GM12878 (cell line): ENCODE measurements at regions not wholly inside any gene's neighbourhood (a gene's known extent, or its start where the extent isn't known, plus 50 kb on each side); places are given as distances from the start of the nearest gene placed in this dataset.

Experiments
- ATAC-seq: fragments of 200-7000 bp; cut with Tn5 transposase; 3 replicates; pipeline ENCODE4 v1.9.1; 2020; ENCODE audit warnings: mild to moderate bottlenecking, moderate library complexity
- BruUV-seq: library from RNA; stranded (reverse); fragments of 400-500 nt; replicated peaks from 2 replicates; lab custom pipeline; 2021; lab: Mats Ljungman, UMichigan
- CTCF ChIA-PET: fragments of 300-600 bp; sonication (Branson Sonifier 250); formaldehyde crosslinking; extraction: SDS; loops from one replicate; lab custom pipeline; 2021; ENCODE audit warnings: inconsistent platforms; lab: Yijun Ruan, JAX
- POLR2A ChIA-PET: fragments of 350-600 bp; formaldehyde crosslinking; extraction: SDS; loops from one replicate; lab custom pipeline; 2021; ENCODE audit warnings: inconsistent platforms; lab: Charles Lee
- RAD21 ChIA-PET: fragments of 300-600 bp; sonication (Branson Sonifier 250); formaldehyde crosslinking; loops from one replicate; lab custom pipeline; 2023; ENCODE audit warnings: antibody characterized with exemption; ENCODE audit not compliant: unreplicated experiment; lab: Charles Lee
- SMC1A ChIA-PET: fragments of 300-600 bp; sonication (Branson Sonifier 250); formaldehyde crosslinking; loops from one replicate; lab custom pipeline; 2023; ENCODE audit not compliant: unreplicated experiment, uncharacterized antibody; lab: Charles Lee
- DNase-seq: peaks from one replicate; pipeline ENCODE4 v3.0.0-alpha.2; 2011; ENCODE audit warnings: low read depth, low spot score
- FAIRE-seq: peaks from 3 replicates; lab custom pipeline; 2011; peaks lifted over from hg19 to GRCh38; lab: Jason Lieb, UNC
- H2AFZ ChIP-seq: 2 replicates; pipeline ENCODE4 v1.6.0; 2011; ENCODE audit warnings: low read depth, low read length, control low read depth; ENCODE audit not compliant: control insufficient read depth
- H3K27ac ChIP-seq: 2 replicates; pipeline ENCODE4 v1.5.1; 2011; ENCODE audit warnings: control low read depth; ENCODE audit not compliant: control insufficient read depth, insufficient read depth
- H3K27me3 ChIP-seq, 2 experiments: replicated peaks in 1 of 2; 2 replicates each; pipeline versions ENCODE4 v1.6.0 to v1.6.1; 2011; ENCODE audit warnings: low read length in 1 of 2; ENCODE audit not compliant: control insufficient read depth in 2 of 2, insufficient read depth in 2 of 2
- H3K36me3 ChIP-seq, 2 experiments: 2 replicates each; pipeline ENCODE4 v1.5.1; 2011; ENCODE audit warnings: low read length in 1 of 2; ENCODE audit not compliant: control insufficient read depth in 2 of 2, insufficient read depth in 2 of 2
- H3K4me1 ChIP-seq: 2 replicates; pipeline ENCODE4 v1.6.1; 2011; ENCODE audit warnings: mild to moderate bottlenecking, low read length, moderate library complexity, mixed read lengths; ENCODE audit not compliant: control insufficient read depth, insufficient read depth
- H3K4me2 ChIP-seq: 2 replicates; pipeline ENCODE4 v1.6.0; 2011; ENCODE audit warnings: control low read depth; ENCODE audit not compliant: control insufficient read depth, insufficient read depth
- H3K4me3 ChIP-seq: fragments of 200-600 bp; sonication (generic); 2 replicates; pipeline ENCODE4 v1.5.1; 2016
- H3K79me2 ChIP-seq: 2 replicates; pipeline ENCODE4 v1.6.0; 2011; ENCODE audit warnings: low read length; ENCODE audit not compliant: control insufficient read depth, insufficient read depth
- H3K9ac ChIP-seq: 2 replicates; pipeline ENCODE4 v1.8.0; 2011; ENCODE audit warnings: low read length, control low read depth, mixed read lengths; ENCODE audit not compliant: control insufficient read depth, insufficient read depth
- H3K9me3 ChIP-seq: replicated peaks from 3 replicates; pipeline ENCODE4 v1.5.1; 2011; ENCODE audit warnings: mild to moderate bottlenecking, low read length; ENCODE audit not compliant: control insufficient read depth, insufficient read depth
- H4K20me1 ChIP-seq: 2 replicates; pipeline ENCODE4 v1.6.0; 2011; ENCODE audit not compliant: control insufficient read depth, insufficient read depth
- CBFB ChIP-seq: IDR thresholded peaks from 2 replicates; pipeline ENCODE4 v1.6.1; 2016; ENCODE audit warnings: antibody characterized with exemption, low read depth
- CEBPZ ChIP-seq: fragments of 150-350 bp; IDR thresholded peaks from 2 replicates; pipeline ENCODE4 v1.6.1; 2016; ENCODE audit warnings: low read depth, low read length
- CTCF ChIP-seq, 3 experiments: IDR thresholded peaks in 2 of 3; conservative IDR thresholded peaks in 1 of 3; 2 replicates each; pipeline ENCODE4 v1.5.1; 2011; ENCODE audit warnings: low read depth in 3 of 3, low read length in 3 of 3, mild to moderate bottlenecking in 3 of 3, control low read depth in 2 of 3, moderate library complexity in 2 of 3, inconsistent platforms in 1 of 3, mixed read lengths in 1 of 3; ENCODE audit not compliant: control insufficient read depth in 2 of 3, insufficient read depth in 1 of 3; ENCODE audit errors: extremely low read depth in 1 of 3
- ETV6 ChIP-seq, 2 experiments: fragments of 450-650 bp in 1 of 2; IDR thresholded peaks in 1 of 2; conservative IDR thresholded peaks in 1 of 2; 2 replicates each; pipeline ENCODE4 v1.6.1; 2014; ENCODE audit warnings: antibody characterized with exemption in 1 of 2, borderline replicate concordance in 1 of 2, low read depth in 1 of 2, mild to moderate bottlenecking in 1 of 2, moderate library complexity in 1 of 2
- NRF1 ChIP-seq: conservative IDR thresholded peaks from 2 replicates; pipeline ENCODE4 v1.6.1; 2011; ENCODE audit warnings: mild to moderate bottlenecking, low read depth, low read length, improper control_type of control experiment
- PKNOX1 ChIP-seq: fragments of 450-650 bp; IDR thresholded peaks from 2 replicates; pipeline ENCODE4 v1.6.1; 2016; ENCODE audit warnings: mild to moderate bottlenecking
- RAD21 ChIP-seq: IDR thresholded peaks from 2 replicates; pipeline ENCODE4 v1.6.1; 2011; ENCODE audit warnings: mild to moderate bottlenecking, low read depth, low read length, moderate library complexity; ENCODE audit not compliant: insufficient read depth
- RCOR1 ChIP-seq: conservative IDR thresholded peaks from 2 replicates; pipeline ENCODE4 v1.6.1; 2012; ENCODE audit warnings: low read depth, low read length, improper control_type of control experiment
- SMC3 ChIP-seq: IDR thresholded peaks from 2 replicates; pipeline ENCODE4 v1.6.1; 2011; ENCODE audit warnings: low read length, improper control_type of control experiment, borderline replicate concordance
- WGBS: methylation state at CpG from one replicate; pipeline ENCODE4 v1.1.6; 2016; ENCODE audit warnings: low lambda C conversion rate; ENCODE audit not compliant: insufficient replicate concordance, insufficient coverage; ENCODE audit errors: missing lambda C conversion rate; 5-methylcytosine and 5-hydroxymethylcytosine counted together
- in situ Hi-C: fragments of 300-500 bp; cut with MboI; formaldehyde crosslinking; loops from 9 replicates; pipeline ENCODE4 v1.14.3; 2018; ENCODE audit warnings: mixed read lengths
- intact Hi-C: fragments of 100-400 bp; cut with micrococcal nuclease; formaldehyde crosslinking; loops from one replicate; pipeline ENCODE4 v1.14.2; 2022; ENCODE audit not compliant: unreplicated experiment

- no peak for TF ChIP-seq RCOR1
- TF ChIP-seq CEBPZ, result no peak
- TF ChIP-seq ETV6 (conservative IDR thresholded peaks at IDR 0.05 in 1 of 2, IDR thresholded peaks at IDR 0.05 in 1 of 2; ENCODE audit: borderline replicate concordance in 1 of 2, low read depth in 1 of 2), result no peak
These were observed 121.6 kb upstream of the NDUFV2 start (continued) for GRCh38 chr18:8980918-8981317.

GRCh38 chr18:8982416-8983183 is 119.9 kb upstream of the NDUFV2 start:
- H3K79me2 ChIP-seq, result no peaks in the 10 kb centered on the region
- WGBS, result 39% methylated on average over 13 of the region's 13 CpGs
- no peaks in the 10 kb centered on the region for H3K36me3 ChIP-seq
- ChIA-PET CTCF (interaction anchor here (0.6 to 3.7 kb wide), 10 partner anchors 9 to 504 kb away, joined by 3 to 31 read pairs (median 3); no protein-coding TSS in a partner anchor), SMC1A (interaction anchor here (0.9 to 3.3 kb wide), 5 partner anchors 9 to 329 kb away, joined by 3 to 16 read pairs (median 3); no protein-coding TSS in a partner anchor), RAD21 (interaction anchor here (1.1 to 3.2 kb wide), 4 partner anchors 91 to 327 kb away, joined by 3 to 15 read pairs (median 4); no protein-coding TSS in a partner anchor), POLR2A (no interaction called here)
- no peak overlapping the region for H3K4me3 ChIP-seq
- no peak overlapping the region for H2AFZ ChIP-seq
- intact Hi-C loops (no loop called here), in situ Hi-C loops (loop anchor here (25.0 kb wide), 1 partner anchor 495 kb away; no protein-coding TSS in a partner anchor)
- H3K4me1 ChIP-seq, result no peaks in the 10 kb centered on the region
- BruUV-seq, result no TSS peak
- H3K27me3 ChIP-seq, result no peaks in the 10 kb centered on the region
- H3K4me2 ChIP-seq, result no peak overlapping the region
- no peaks in the 10 kb centered on the region for H4K20me1 ChIP-seq
- no peaks in the 10 kb centered on the region for H3K9me3 ChIP-seq
- ATAC-seq (peak; percentile 72), DNase-seq (no peak), FAIRE-seq (no peak)
- TF ChIP-seq PKNOX1 (0 out of 2 replicates have a peak, but pooled peaks have one; percentile 9), CTCF (IDR thresholded peaks at IDR 0.05 in 2 of 3, conservative IDR thresholded peaks at IDR 0.05 in 1 of 3; ENCODE audit: control insufficient read depth in 2 of 3, extremely low read depth in 1 of 3, insufficient read depth in 1 of 3, low read depth in 3 of 3, low read length in 3 of 3) (peak; percentile 21 to 66 (median 42); a peak in 4 of 6 replicates), CBFB (no peak), RAD21 (peak; percentile 75), SMC3 (peak; percentile 37; the same call in 1 of the 2 replicates), NRF1 (no peak)
- no peak overlapping the region for H3K9ac ChIP-seq
- H3K27ac ChIP-seq, result no peak overlapping the region
